Lower leg skin (tissue), 3 donors: ENCODE measurements at regions not wholly inside any gene's neighbourhood (a gene's known extent, or its start where the extent isn't known, plus 50 kb on each side); places are given as distances from the start of the nearest gene placed in this dataset.

Experiments used
- CTCF ChIP-seq, 3 donors: fragments of 450-650 bp; IDR thresholded peaks; one replicate each; pipeline ENCODE4 v1.5.1; 2016; ENCODE audit warnings: antibody characterized with exemption in 3 of 3, mild to moderate bottlenecking in 3 of 3, moderate library complexity in 2 of 3
- POLR2A ChIP-seq, 2 donors: fragments of 450-650 bp; IDR thresholded peaks; one replicate each; pipeline ENCODE4 v1.6.1; 2016 to 2017; ENCODE audit warnings: antibody characterized with exemption in 2 of 2, mild to moderate bottlenecking in 1 of 2, moderate library complexity in 1 of 2

DNA sequence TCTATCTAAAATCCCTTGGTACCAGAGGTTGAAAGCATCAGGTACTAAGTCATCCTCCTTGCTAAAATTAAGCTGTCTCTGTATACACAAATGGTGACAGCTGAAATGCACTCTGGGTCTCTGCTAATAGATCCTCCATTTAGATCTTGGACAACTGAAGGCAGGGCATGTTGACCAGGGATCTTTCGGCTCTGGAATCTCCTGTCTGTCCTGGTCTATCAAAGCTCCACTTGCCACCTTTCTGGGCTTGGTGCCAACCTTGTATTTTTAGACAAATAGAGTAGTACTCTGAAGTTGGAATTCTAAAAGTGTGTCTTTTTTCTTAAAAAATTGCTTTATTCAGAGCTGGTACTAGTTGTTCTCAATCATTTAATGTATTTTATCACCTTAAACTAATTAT is 135.2 kb upstream of the HMHB1 start:
- no peak for TF ChIP-seq POLR2A (IDR thresholded peaks at IDR 0.05)
- no peak for TF ChIP-seq CTCF (IDR thresholded peaks at IDR 0.05)
